ENCODE measurements at regions not wholly inside any gene's neighbourhood (a gene's known extent, or its start where the extent isn't known, plus 50 kb on each side); places are given as distances from the start of the nearest gene placed in this dataset.

DNA sequence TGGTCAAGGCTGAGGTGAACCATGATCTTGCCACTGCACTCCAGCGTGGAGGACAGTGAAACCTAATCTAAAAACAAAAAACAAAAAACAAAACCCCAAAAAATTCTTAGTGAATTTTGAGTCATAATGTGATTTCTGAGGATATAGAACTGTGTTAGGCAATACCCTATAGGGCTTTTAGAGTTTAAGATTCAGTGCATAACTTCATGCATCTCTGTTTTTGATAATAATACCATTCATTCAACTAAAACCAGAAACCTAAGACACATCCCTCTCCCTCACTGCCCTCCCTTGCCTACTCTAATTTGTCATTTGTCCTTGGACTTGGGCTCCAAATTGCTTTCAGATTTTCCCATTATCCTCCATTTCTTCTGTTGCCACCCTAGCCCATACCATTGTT, 405.7 kb upstream of the EDIL3 start:
- TF ChIP-seq, protein P1, sequence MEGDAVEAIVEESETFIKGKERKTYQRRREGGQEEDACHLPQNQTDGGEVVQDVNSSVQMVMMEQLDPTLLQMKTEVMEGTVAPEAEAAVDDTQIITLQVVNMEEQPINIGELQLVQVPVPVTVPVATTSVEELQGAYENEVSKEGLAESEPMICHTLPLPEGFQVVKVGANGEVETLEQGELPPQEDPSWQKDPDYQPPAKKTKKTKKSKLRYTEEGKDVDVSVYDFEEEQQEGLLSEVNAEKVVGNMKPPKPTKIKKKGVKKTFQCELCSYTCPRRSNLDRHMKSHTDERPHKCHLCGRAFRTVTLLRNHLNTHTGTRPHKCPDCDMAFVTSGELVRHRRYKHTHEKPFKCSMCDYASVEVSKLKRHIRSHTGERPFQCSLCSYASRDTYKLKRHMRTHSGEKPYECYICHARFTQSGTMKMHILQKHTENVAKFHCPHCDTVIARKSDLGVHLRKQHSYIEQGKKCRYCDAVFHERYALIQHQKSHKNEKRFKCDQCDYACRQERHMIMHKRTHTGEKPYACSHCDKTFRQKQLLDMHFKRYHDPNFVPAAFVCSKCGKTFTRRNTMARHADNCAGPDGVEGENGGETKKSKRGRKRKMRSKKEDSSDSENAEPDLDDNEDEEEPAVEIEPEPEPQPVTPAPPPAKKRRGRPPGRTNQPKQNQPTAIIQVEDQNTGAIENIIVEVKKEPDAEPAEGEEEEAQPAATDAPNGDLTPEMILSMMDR (IDR thresholded peaks at IDR 0.05; ENCODE audit: poor library complexity), result no peak
- no peak for TF ChIP-seq EZH2 (IDR thresholded peaks at IDR 0.05; ENCODE audit: borderline replicate concordance)
- TF ChIP-seq EZH2phosphoT487 (IDR thresholded peaks at IDR 0.05; ENCODE audit: low read depth, severe bottlenecking, unreplicated experiment), result no peak

Data from hepatocyte (in vitro differentiated cells).